OCI-LY3 (cell line): ENCODE measurements at regions not wholly inside any gene's neighbourhood (a gene's known extent, or its start where the extent isn't known, plus 50 kb on each side); places are given as distances from the start of the nearest gene placed in this dataset.

Experiments
- H2AFZ ChIP-seq: fragments of 200-600, 300-600 bp; shearing (Covaris generic); 2 replicates; pipeline ENCODE4 v1.6.0; 2014; ENCODE audit warnings: antibody characterized with exemption, low read depth, low read length
- H3K27ac ChIP-seq: fragments of 200-600, 300-600 bp; sonication (generic); 2 replicates; pipeline ENCODE4 v1.5.1; 2014; ENCODE audit warnings: mild to moderate bottlenecking, low read length, moderate library complexity, mixed read lengths
- H3K27me3 ChIP-seq: fragments of 200-600, 300-600 bp; sonication (generic); 2 replicates; pipeline ENCODE4 v1.6.1; 2014; ENCODE audit warnings: low read depth, low read length, mixed read lengths
- H3K36me3 ChIP-seq: fragments of 200-600, 300-600 bp; sonication (generic); replicated peaks from 2 replicates; pipeline ENCODE3; 2014; ENCODE audit warnings: low read depth, low read length, mixed read lengths
- H3K4me1 ChIP-seq: fragments of 300-600, 200-600 bp; sonication (generic); 2 replicates; pipeline ENCODE4 v1.6.1; 2014; ENCODE audit warnings: low read length, mixed read lengths
- H3K4me2 ChIP-seq: fragments of 200-600, 300-600 bp; sonication (generic); 2 replicates; pipeline ENCODE4 v1.6.1; 2014; ENCODE audit warnings: low read length, mixed read lengths
- H3K4me3 ChIP-seq: fragments of 300-600, 200-600 bp; sonication (generic); 2 replicates; pipeline ENCODE4 v1.5.1; 2014; ENCODE audit warnings: antibody characterized with exemption, mild to moderate bottlenecking, low read length, moderate library complexity
- H3K79me2 ChIP-seq: fragments of 300-600, 200-600 bp; shearing (Covaris generic); 2 replicates; pipeline ENCODE4 v1.6.1; 2014; ENCODE audit warnings: mild to moderate bottlenecking, low read length, mixed read lengths
- H3K9ac ChIP-seq: fragments of 300-600, 200-600 bp; shearing (Covaris generic); 2 replicates; pipeline ENCODE4 v1.6.0; 2014; ENCODE audit warnings: mild to moderate bottlenecking, low read length, moderate library complexity
- H3K9me3 ChIP-seq: fragments of 200-600, 300-600 bp; shearing (Covaris generic); 2 replicates; pipeline ENCODE4 v1.6.1; 2014; ENCODE audit warnings: low read length, mixed read lengths; ENCODE audit not compliant: insufficient read depth
- H4K20me1 ChIP-seq: fragments of 200-600, 300-600 bp; sonication (generic); 2 replicates; pipeline ENCODE4 v1.6.1; 2016; ENCODE audit warnings: low read length, mixed read lengths; ENCODE audit not compliant: insufficient read depth
- CTCF ChIP-seq: fragments of 200-600, 300-600 bp; sonication (generic); IDR thresholded peaks from 2 replicates; pipeline ENCODE4 v1.5.1; 2014; ENCODE audit warnings: antibody characterized with exemption, low read length, low read depth
- EZH2phosphoT487 ChIP-seq: fragments of 200-600 bp; shearing (Covaris generic); IDR thresholded peaks from 2 replicates; pipeline ENCODE4 v1.6.1; 2018; ENCODE audit warnings: antibody characterized with exemption, mixed run types, low read depth

- Histone ChIP-seq H3K27me3 (no peaks in the 10 kb centered on the region), H2AFZ (no peak overlapping the region), H3K4me3 (no peak overlapping the region), H3K9me3 (no peaks in the 10 kb centered on the region), H3K4me1 (no peaks in the 10 kb centered on the region), H3K27ac (no peak overlapping the region), H4K20me1 (no peaks in the 10 kb centered on the region), H3K79me2 (no peaks in the 10 kb centered on the region), H3K9ac (no peak overlapping the region), H3K4me2 (no peak overlapping the region), H3K36me3 (no peaks in the 10 kb centered on the region)
- no peak for TF ChIP-seq EZH2phosphoT487
- TF ChIP-seq CTCF: no peak
Observed at GRCh38 chr10:52632591-52632990, 140.0 kb downstream of the MBL2 start.

GRCh38 chr10:52633266-52633665, 139.3 kb downstream of the MBL2 start:
- Histone ChIP-seq H3K27me3 (no peaks in the 10 kb centered on the region), H3K4me1 (no peaks in the 10 kb centered on the region), H3K9me3 (no peaks in the 10 kb centered on the region), H2AFZ (no peak overlapping the region), H3K36me3 (no peaks in the 10 kb centered on the region), H3K27ac (no peak overlapping the region), H4K20me1 (no peaks in the 10 kb centered on the region), H3K4me2 (no peak overlapping the region), H3K9ac (no peak overlapping the region), H3K4me3 (no peak overlapping the region), H3K79me2 (no peaks in the 10 kb centered on the region)
- TF ChIP-seq CTCF (no peak), EZH2phosphoT487 (no peak)

DNA sequence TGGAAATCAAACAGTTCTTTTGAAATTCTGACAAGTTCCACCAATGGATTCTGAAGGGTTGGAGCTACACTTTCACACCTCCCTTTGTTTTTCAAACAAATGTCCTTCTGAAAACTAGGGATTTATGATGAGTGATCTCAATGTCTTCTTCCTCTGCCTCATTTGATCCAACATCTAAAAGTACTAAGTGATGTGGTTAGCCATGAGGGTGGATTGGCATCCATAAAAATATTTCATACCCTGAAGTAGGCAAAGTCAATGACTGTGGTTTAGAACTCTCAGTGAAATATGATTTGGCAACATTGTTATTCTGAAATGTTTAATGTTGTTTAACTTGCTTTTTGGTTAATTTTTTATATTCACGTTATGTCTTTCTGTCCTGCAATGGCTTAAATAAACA, 136.9 kb downstream of the MBL2 start:
- Histone ChIP-seq H2AFZ (no peak overlapping the region), H3K9ac (no peak overlapping the region), H3K79me2 (no peaks in the 10 kb centered on the region), H3K4me2 (no peak overlapping the region), H3K9me3 (no peaks in the 10 kb centered on the region), H4K20me1 (no peaks in the 10 kb centered on the region), H3K4me1 (no peaks in the 10 kb centered on the region), H3K4me3 (no peak overlapping the region), H3K27me3 (no peaks in the 10 kb centered on the region), H3K36me3 (no peaks in the 10 kb centered on the region), H3K27ac (no peak overlapping the region)
- TF ChIP-seq EZH2phosphoT487 (no peak), CTCF (no peak)

DNA sequence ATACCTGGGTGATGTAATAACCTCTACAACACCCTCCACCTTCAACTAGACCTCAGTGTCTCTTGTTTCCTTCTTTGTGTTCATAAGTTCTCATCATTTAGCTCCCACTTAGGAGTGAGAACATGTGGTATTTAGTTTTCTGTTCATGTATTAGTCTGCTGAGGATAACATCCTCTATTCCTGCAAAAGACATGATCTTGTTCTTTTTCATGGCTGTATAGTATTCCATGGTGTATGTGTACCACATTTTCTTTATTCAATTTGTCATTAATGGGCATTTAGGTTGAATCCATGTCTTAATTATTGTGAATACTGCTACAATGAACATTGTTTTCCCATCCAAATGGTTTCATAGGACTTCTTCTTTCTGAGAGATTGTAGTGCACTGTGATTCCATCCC, 135.7 kb downstream of the MBL2 start:
- Histone ChIP-seq H4K20me1 (no peaks in the 10 kb centered on the region), H3K4me2 (no peak overlapping the region), H3K27ac (no peak overlapping the region), H3K79me2 (no peaks in the 10 kb centered on the region), H3K27me3 (no peaks in the 10 kb centered on the region), H3K36me3 (no peaks in the 10 kb centered on the region), H2AFZ (no peak overlapping the region), H3K9ac (no peak overlapping the region), H3K9me3 (no peaks in the 10 kb centered on the region), H3K4me1 (no peaks in the 10 kb centered on the region), H3K4me3 (no peak overlapping the region)
- TF ChIP-seq CTCF (no peak), EZH2phosphoT487 (no peak)
